Stimulated activated CD8-positive, alpha-beta memory T cell treated with anti-CD3 and anti-CD28 coated beads, Interleukin-4, amount 100 ng/mL, for 24 hours (primary cell): ENCODE measurements at regions not wholly inside any gene's neighbourhood (a gene's known extent, or its start where the extent isn't known, plus 50 kb on each side); places are given as distances from the start of the nearest gene placed in this dataset.

ENCODE experiments used
- DNase-seq: peaks from one replicate; pipeline ENCODE4 v3.0.0-alpha.2; 2020; ENCODE audit warnings: low read depth

DNA sequence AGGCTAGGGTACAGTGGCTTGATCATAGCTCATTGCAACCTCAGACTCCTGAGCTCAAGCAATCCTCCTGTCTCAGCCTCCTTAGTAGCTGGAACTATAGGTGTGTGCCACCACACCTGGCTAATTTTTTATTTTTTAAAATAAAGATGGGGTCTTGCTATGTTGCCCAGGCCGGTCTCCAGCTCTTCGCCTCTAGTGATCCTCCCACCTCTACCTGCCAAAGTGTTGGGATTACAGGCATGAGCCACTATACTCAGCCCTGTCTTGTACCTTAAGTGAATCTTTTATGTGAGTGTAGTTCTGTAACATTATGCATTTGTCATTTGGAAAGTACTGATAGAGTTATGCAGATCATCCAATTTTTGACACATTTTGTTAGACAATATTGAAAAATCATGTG, 66.9 kb upstream of the C15orf39 start:
- no peak for DNase-seq

DNA sequence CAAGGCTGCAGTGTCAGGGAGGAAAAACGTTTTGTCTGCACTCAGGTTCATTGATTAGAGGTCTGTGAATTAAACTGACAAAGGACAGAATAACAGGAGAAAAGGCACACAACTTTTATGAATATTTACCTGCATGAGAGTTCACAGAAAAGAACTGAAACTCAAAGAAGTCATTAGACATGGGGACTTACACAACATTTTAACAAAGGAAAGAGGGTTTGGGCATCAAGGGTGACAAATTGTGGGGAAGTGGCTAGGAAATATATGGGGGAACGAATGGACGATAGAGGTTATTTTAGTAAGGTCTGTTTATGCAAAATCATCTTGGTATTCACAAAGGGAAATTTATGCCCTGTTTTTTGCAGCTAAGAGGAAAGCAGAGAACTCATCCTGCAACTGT, 65.6 kb upstream of the C15orf39 start:
- DNase-seq, result no peak

DNA sequence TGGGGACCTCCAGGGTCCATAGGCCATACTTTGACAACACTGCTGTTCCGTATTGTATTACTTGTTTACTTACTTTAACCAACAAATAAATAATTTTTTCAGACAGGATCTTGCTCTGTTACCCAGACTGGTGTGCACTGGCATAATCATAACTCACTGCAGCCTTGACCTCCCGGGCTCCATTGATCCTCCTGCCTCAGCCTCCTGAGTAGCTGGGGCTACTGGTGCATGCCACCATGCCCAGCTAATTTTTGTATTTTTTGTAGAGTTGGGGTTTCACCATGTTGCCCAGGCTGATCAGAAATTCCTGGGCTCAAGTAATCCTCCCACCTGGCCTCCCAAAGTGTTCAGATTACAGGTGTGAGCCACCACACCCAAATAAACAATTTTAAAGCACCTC, 64.9 kb upstream of the C15orf39 start:
- no peak for DNase-seq

DNA sequence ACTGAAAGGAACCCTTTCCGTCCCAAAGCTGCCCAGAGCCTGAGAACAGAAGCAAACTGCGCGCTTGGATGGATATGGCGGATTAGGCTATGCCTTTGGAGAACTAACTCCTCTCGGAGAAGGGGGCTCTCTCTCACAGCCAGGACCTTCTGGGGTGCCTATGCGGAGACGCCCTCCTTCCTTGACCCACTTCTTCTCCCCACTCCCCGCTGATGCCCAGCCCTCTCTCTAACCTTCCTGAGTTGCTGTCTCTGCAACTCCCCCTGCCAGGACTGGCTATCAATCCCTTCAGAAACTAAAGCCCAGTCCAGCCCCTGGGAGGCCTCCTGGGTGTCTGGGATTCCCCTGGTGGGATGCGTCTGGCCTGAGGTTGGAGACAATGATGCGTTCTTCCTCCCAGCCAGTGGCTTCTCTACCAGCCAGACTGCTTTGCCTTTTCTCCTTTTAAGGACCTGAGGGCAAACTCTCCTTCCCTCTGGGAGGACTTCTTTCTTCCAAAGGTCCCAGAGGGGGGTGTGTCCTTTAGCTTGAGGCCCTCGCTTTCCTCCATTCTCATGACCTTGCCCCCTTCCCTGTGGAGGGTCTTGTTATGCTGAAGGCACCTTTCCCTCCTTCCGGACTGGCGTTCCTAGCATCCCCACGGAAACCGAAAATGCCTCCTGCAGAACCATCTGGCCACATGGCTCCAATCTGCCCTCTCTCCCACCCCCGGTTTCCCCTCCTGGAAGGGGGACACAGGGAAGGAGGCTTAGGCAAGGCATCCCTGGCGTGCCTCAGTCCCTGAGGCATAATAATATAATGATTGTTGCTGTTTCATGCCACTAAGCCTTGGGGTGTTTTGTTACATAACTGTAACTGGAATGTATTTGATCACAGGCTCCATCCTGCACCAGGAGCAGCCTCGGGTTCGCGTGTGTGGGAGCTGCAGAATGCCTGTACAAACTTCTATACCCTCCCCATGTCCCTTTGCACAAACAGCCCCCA, 63.4 kb upstream of the C15orf39 start:
- DNase-seq, result no peak

GRCh38 chr15:75140080-75140879, 61.4 kb upstream of the C15orf39 start:
- DNase-seq, result no peak

DNA sequence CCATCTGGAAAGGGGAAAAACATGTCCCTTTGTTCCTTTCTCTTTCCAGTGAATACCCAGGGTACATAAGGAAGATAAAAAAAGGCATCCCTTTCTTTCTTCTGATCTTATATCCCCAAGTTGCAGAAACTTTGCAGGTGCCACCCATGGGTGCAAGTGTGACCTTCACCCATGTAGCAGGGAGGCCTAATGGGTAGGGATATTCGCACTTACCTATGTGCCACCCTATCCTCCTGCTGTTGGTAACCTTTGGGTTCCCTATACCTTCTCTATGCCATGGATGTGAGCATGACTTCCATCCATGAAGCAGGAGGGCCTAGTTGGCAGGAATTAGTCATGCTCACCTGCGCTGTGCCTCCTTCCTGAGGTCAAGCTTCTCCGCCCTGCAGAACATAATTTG, 59.2 kb upstream of the C15orf39 start:
- no peak for DNase-seq

- DNase-seq, result no peak
Measured at GRCh38 chr15:75143738-75144334, 57.8 kb upstream of the C15orf39 start.

DNA sequence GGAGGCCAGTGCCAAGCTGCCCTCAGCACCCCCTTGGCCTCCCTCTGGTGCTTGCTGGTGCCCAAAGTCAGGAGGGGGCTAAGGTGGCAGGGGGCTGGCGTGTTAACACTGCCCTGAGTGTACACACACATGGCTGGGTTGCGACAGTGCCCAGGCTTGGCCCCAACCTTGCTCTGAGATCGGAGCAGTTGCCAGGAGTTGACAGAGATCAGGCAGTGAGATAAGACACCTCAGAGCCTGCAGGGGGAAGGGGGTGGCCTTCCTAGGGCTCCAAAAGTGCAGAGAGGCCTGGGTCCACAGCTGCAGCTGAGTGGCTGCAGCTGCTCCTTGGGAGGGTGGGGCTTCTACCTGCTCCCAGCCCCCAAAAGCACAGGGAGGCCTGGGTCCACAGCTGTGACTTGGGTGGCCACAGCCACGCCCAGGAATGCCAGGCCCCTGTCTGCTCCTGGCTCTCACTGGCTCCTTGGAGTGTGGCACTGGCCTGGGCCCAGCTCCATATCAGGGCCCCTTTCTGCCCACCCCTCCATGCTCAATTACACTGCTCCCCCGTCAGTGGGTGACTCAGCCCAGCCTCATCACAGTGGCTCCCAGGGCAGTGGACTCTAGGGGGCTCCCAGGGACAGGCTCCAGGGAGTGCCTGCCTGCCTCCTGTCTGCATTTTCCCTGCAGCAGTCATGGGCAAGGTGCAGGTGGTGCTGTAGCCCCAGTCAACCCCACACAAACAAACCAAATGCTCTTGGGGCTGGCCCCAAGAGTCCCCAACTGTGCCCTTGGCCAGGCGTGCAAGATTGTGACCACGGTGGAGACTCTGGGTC, 56.4 kb upstream of the C15orf39 start:
- DNase-seq, result no peak

DNA sequence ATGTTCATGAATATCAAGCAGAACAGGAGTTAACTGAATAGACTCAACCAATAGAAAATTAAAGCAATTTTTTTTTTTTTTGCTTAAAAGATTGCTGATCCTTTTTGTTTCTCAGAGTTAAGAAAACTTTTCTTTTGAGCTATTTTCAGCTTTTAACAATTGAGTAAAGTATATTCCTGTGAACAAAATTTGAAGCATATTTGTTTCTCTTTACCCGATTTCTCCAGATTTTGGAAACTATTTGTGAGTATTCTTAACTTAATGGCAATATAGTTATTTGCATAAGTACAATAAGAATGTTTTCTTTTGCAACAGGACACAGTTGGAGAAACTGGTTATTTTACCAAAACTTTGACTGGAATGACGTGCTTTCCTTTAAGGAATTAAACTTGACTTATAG, 53.4 kb upstream of the C15orf39 start:
- DNase-seq, result no peak

- no peak for DNase-seq
Measured at GRCh38 chr15:75149867-75150709, 51.6 kb upstream of the C15orf39 start.

GRCh38 chr15:75151214-75152128, 50.2 kb upstream of the C15orf39 start:
- DNase-seq, result no peak
